Heart left ventricle (tissue), 13 donors: ENCODE measurements at regions not wholly inside any gene's neighbourhood (a gene's known extent, or its start where the extent isn't known, plus 50 kb on each side); places are given as distances from the start of the nearest gene placed in this dataset.

Experiments
- CTCF ChIP-seq, 12 donors: fragments of 200-600 bp; sonication (generic) in 4 of 12; IDR thresholded peaks; one replicate each; pipeline versions ENCODE4 v1.5.0 to v1.8.0; 2018 to 2022; ENCODE audit warnings: antibody characterized with exemption in 12 of 12, mild to moderate bottlenecking in 5 of 12
- POLR2A ChIP-seq, 2 donors: fragments of 450-650 bp; IDR thresholded peaks; one replicate each; pipeline ENCODE4 v1.6.1; 2017; ENCODE audit warnings: antibody characterized with exemption in 2 of 2, mild to moderate bottlenecking in 2 of 2, moderate library complexity in 2 of 2
- donor health status: ischemic (EF 13 %, LVEDD 7.1; RV severe dilation, severe dysfunction).
- donor health status: DM: no; HTN: yes; CAD: no.
- donor health status: DM: no; HTN: no; CAD: no.
- donor health status: ischemic (EF 25% LVEDD 6.9; RV normal size, moderate dysfunction).
- donor health status: ischemic (EF 25% LVEDD 5.7; RV mildly dilated, moderate dysfunction).
- donor health status: ischemic (EF 35%, LVEDD 5.7; RV mildly dilated, moderate dysfunction).
- donor health status: nonischemic (EF 11% LVEDD 7.7; RV severe dilation, severe dysfunction).
- donor health status: DM: yes; HTN: yes; CAD: no.
- donor health status: PGD.
- donor health status: ischemic (EF 29% LVEDD 5.4; RV normal size, mild dysfunction).
- donor health status: nonischemic (EF 23%, LVEDD 6.1; RV moderate dilation, normal function).

DNA sequence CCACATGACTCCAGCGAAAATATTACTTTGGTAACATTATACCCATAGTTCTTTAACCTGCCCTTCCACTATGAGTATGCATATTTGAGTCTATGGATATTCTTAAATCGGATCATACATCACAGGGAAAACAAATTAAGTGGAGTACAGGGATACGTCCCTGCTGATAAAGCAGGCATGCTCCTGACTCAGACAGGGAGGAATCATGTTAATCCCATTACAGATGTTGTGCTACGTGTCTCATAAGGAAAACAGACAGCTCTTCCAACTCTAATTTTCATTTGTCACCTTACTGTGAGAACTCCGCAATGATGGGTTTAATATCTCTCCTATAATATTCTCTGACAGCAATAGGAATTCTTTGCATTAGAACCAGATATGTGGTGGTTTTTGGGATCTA is 469.5 kb upstream of the POM121L12 start:
- TF ChIP-seq CTCF (IDR thresholded peaks at IDR 0.05) = no peak
- TF ChIP-seq POLR2A (IDR thresholded peaks at IDR 0.05) = no peak
